ENCODE measurements at regions not wholly inside any gene's neighbourhood (a gene's known extent, or its start where the extent isn't known, plus 50 kb on each side); places are given as distances from the start of the nearest gene placed in this dataset.

GRCh38 chr3:124053871-124054270 lies 61.9 kb upstream of the ROPN1 start:
- ChIA-PET POLR2A (no interaction called here), CTCF (no interaction called here)
- Histone ChIP-seq H3K27ac (ENCODE audit: low read length) (no peak overlapping the region), H3K36me3 (ENCODE audit: control insufficient read depth, insufficient read depth, low read length) (no peaks in the 10 kb centered on the region), H3K4me1 (ENCODE audit: control insufficient read depth, insufficient read depth, low read length) (no peaks in the 10 kb centered on the region), H3K27me3 (ENCODE audit: control insufficient read depth, insufficient read depth, low read length) (peaks cover 40% of the 10 kb centered on the region), H3K4me3 (ENCODE audit: low read depth in 2 of 2, low read length in 2 of 2) (no peak overlapping the region), H3K9me3 (ENCODE audit: control insufficient read depth, insufficient read depth, low read depth, low read length) (no peaks in the 10 kb centered on the region)
- BruUV-seq (replicated peaks): no TSS peak
- DNase-seq (ENCODE audit: low read depth, low spot score) (no peak), ATAC-seq (no peak)
- in situ Hi-C loops (cut with HindIII; ENCODE audit: low pct_unique_long_range_greater_than_20kb, low sequenced_read_pairs): no loop called here
- intact Hi-C loops (cut with micrococcal nuclease; ENCODE audit: unreplicated experiment): no loop called here
- TF ChIP-seq REST (IDR thresholded peaks at IDR 0.05; ENCODE audit: insufficient read depth in 1 of 2, low read depth in 2 of 2, low read length in 1 of 2) (no peak), SIN3A (IDR thresholded peaks at IDR 0.05; ENCODE audit: borderline replicate concordance, insufficient read depth, low read depth, low read length) (no peak), CTCF (IDR thresholded peaks at IDR 0.05) (no peak), POLR2AphosphoS5 (IDR thresholded peaks at IDR 0.05; ENCODE audit: low read depth, low read length) (no peak), TCF7L2 (IDR thresholded peaks at IDR 0.05; ENCODE audit: low read depth, low read length) (no peak)

GRCh38 chr3:124056846-124057245 lies 64.9 kb upstream of the ROPN1 start:
- ATAC-seq (no peak), DNase-seq (ENCODE audit: low read depth, low spot score) (no peak)
- H3K4me1 ChIP-seq (ENCODE audit: control insufficient read depth, insufficient read depth, low read length): no peaks in the 10 kb centered on the region
- TF ChIP-seq TCF7L2 (IDR thresholded peaks at IDR 0.05; ENCODE audit: low read depth, low read length) (no peak), CTCF (IDR thresholded peaks at IDR 0.05) (no peak), SIN3A (IDR thresholded peaks at IDR 0.05; ENCODE audit: borderline replicate concordance, insufficient read depth, low read depth, low read length) (no peak), REST (IDR thresholded peaks at IDR 0.05; ENCODE audit: insufficient read depth in 1 of 2, low read depth in 2 of 2, low read length in 1 of 2) (no peak), POLR2AphosphoS5 (IDR thresholded peaks at IDR 0.05; ENCODE audit: low read depth, low read length) (no peak)
- no peaks in the 10 kb centered on the region for H3K9me3 ChIP-seq (ENCODE audit: control insufficient read depth, insufficient read depth, low read depth, low read length)
- no peak overlapping the region for H3K27ac ChIP-seq (ENCODE audit: low read length)
- POLR2A ChIA-PET: no interaction called here
- BruUV-seq (replicated peaks): no TSS peak
- no peaks in the 10 kb centered on the region for H3K36me3 ChIP-seq (ENCODE audit: control insufficient read depth, insufficient read depth, low read length)
- intact Hi-C loops (cut with micrococcal nuclease; ENCODE audit: unreplicated experiment) (no loop called here), in situ Hi-C loops (cut with HindIII; ENCODE audit: low pct_unique_long_range_greater_than_20kb, low sequenced_read_pairs) (no loop called here)
- CTCF ChIA-PET: interaction anchor here (0.7 kb wide), 1 partner anchor 385 kb away, joined by 3 read pairs; no protein-coding TSS in a partner anchor
- H3K27me3 ChIP-seq (ENCODE audit: control insufficient read depth, insufficient read depth, low read length): peaks cover 27% of the 10 kb centered on the region
- no peak overlapping the region for H3K4me3 ChIP-seq (ENCODE audit: low read depth in 2 of 2, low read length in 2 of 2)
